Esophagus squamous epithelium (tissue), 4 donors: ENCODE measurements at regions not wholly inside any gene's neighbourhood (a gene's known extent, or its start where the extent isn't known, plus 50 kb on each side); places are given as distances from the start of the nearest gene placed in this dataset.

Source experiments
- POLR2A ChIP-seq, 4 donors: fragments of 450-650 bp; IDR thresholded peaks; one replicate each; pipeline ENCODE4 v1.6.1; 2017; ENCODE audit warnings: antibody characterized with exemption in 4 of 4, mild to moderate bottlenecking in 4 of 4, moderate library complexity in 3 of 4
- TF ChIP-seq, protein P1 (sequence below), 6 experiments: fragments of 450-650 bp in 4 of 6; fragments of 200-600 bp in 2 of 6; sonication (generic) in 2 of 6; IDR thresholded peaks; one replicate each; pipeline ENCODE4 v1.5.1; 2016 to 2019; ENCODE audit warnings: antibody characterized with exemption in 6 of 6, mild to moderate bottlenecking in 4 of 6, moderate library complexity in 4 of 6

DNA sequence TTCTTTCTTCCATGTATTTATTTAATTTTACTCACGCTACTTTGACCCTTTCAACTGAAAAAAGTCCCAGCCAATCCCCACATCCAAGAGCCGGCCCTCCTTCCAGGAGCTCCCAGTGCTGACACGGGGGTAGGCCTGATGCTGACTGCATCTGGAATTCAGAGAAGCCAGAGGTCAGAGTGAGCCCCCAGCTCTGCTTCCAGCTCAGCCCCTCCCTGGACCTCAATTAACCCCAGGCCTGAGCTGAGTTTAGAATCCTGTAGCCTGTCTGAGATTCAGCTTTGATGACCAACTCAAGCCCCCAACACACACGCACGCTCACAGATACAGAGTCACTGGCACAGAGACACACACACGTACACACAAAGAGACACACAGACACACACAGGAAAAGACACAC is 247.9 kb downstream of the NPHP4 start:
- TF ChIP-seq, protein P1, sequence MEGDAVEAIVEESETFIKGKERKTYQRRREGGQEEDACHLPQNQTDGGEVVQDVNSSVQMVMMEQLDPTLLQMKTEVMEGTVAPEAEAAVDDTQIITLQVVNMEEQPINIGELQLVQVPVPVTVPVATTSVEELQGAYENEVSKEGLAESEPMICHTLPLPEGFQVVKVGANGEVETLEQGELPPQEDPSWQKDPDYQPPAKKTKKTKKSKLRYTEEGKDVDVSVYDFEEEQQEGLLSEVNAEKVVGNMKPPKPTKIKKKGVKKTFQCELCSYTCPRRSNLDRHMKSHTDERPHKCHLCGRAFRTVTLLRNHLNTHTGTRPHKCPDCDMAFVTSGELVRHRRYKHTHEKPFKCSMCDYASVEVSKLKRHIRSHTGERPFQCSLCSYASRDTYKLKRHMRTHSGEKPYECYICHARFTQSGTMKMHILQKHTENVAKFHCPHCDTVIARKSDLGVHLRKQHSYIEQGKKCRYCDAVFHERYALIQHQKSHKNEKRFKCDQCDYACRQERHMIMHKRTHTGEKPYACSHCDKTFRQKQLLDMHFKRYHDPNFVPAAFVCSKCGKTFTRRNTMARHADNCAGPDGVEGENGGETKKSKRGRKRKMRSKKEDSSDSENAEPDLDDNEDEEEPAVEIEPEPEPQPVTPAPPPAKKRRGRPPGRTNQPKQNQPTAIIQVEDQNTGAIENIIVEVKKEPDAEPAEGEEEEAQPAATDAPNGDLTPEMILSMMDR (IDR thresholded peaks at IDR 0.05): no peak
- no peak for TF ChIP-seq POLR2A (IDR thresholded peaks at IDR 0.05)
